Activated naive CD8-positive, alpha-beta T cell treated with anti-CD3 and anti-CD28 coated beads, Interleukin-2, amount 10 ng/mL, durations not matched to agents 7 days and 5 days (primary cell): ENCODE measurements at regions not wholly inside any gene's neighbourhood (a gene's known extent, or its start where the extent isn't known, plus 50 kb on each side); places are given as distances from the start of the nearest gene placed in this dataset.
"Not testable (repeated sequence)": the region's sequence is repeated elsewhere in the genome, so short reads cannot be mapped to it uniquely, and the experiment has no call there.

ENCODE experiments used
- ATAC-seq: fragments of 150-1000 bp; cut with Tn5 transposase; one replicate; pipeline ENCODE4 v1.10.0; 2021; ENCODE audit warnings: low read depth, moderate library complexity
- POLR2A ChIA-PET: fragments of 350-600 bp; sonication (Branson Sonifier 250); formaldehyde crosslinking; loops from one replicate; lab custom pipeline; 2021; ENCODE audit warnings: antibody characterized with exemption; lab: Charles Lee
- DNase-seq: peaks from one replicate; pipeline ENCODE4 v3.0.0; 2021
- H3K27ac Mint-ChIP-seq: one replicate; pipeline ENCODE4 v1.8.0; 2022; ENCODE audit warnings: mild to moderate bottlenecking, mixed read lengths
- H3K27me3 Mint-ChIP-seq: one replicate; pipeline ENCODE4 v1.8.0; 2022; ENCODE audit warnings: mild to moderate bottlenecking, moderate library complexity, mixed read lengths
- H3K36me3 Mint-ChIP-seq: one replicate; pipeline ENCODE4 v1.8.0; 2021; ENCODE audit warnings: mild to moderate bottlenecking, mixed read lengths
- H3K4me1 Mint-ChIP-seq: one replicate; pipeline ENCODE4 v1.8.0; 2021; ENCODE audit warnings: mixed read lengths
- H3K4me3 Mint-ChIP-seq: one replicate; pipeline ENCODE4 v1.8.0; 2022; ENCODE audit warnings: mild to moderate bottlenecking, moderate library complexity, mixed read lengths
- H3K9me3 Mint-ChIP-seq: one replicate; pipeline ENCODE4 v1.8.0; 2021; ENCODE audit warnings: mixed read lengths

DNA sequence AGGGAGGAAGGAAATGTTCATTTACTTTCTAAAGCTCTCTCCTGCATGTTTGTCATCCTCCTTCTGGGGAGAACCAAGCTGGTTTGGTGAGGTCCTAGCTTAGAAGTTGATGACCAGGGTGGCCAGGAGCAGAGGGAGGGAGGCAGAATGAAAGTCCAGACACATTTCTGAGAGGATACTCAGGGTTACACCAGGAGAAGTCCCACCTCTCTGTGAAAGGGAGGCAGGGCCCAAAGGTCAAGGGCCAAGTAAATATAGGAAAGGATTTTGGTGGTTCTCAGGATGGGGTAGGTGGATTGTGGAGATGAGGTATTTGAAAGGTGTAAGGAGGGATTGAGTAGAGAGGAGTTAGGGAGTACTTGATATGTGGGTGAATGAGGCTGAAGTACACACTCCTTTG is 58.0 kb upstream of the FBXO11 start:
- H3K36me3 Mint-ChIP-seq = no peaks in the 10 kb centered on the region
- peaks cover 2% of the 10 kb centered on the region for H3K9me3 Mint-ChIP-seq
- peaks cover 22% of the 10 kb centered on the region for H3K27me3 Mint-ChIP-seq
- no peaks in the 10 kb centered on the region for H3K4me1 Mint-ChIP-seq
- no peak for DNase-seq
- no peak for ATAC-seq
- no peak overlapping the region for H3K4me3 Mint-ChIP-seq
- no peak overlapping the region for H3K27ac Mint-ChIP-seq
- POLR2A ChIA-PET = no interaction called here

DNA sequence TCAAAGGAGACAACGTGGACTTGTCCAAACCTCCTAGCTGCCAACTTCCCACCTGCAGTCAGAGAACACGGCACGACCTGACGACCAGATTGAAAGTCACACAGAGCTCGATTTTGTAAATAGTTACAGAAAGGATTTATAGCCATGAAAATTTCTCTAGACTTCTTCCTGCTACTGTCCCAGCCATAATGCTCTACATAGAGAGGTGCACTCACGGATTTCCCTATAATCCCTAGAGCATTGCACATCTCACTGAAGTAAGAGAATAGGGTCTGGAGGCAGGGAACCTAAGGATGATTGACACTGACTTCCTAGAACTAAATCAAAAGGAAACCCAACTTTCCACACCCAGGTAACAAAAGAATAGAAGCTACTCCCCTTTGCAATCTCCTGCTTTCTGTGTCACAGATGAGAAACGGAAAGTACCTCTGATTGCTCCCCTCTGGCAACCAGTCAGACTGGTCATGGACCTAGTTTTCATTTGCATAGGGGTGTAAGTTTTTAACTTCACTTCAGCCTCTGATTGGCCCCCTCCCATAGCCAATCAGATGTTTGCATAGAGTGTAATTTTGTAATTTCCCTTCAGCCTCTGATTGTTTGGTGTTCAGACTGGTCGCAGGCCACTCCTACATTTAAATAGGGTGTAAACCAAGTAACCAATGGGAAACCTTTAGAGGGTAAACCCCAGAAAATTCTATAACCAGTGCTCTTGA is 58.6 kb upstream of the FBXO11 start:
- POLR2A ChIA-PET = no interaction called here
- Mint-ChIP-seq H3K27ac (no peak overlapping the region), H3K4me1 (no peaks in the 10 kb centered on the region), H3K4me3 (no peak overlapping the region), H3K27me3 (peaks cover 22% of the 10 kb centered on the region), H3K36me3 (no peaks in the 10 kb centered on the region), H3K9me3 (peaks cover 2% of the 10 kb centered on the region)
- ATAC-seq (no peak), DNase-seq (no peak)

- H3K27ac Mint-ChIP-seq, ATAC-seq, DNase-seq, H3K27me3 Mint-ChIP-seq, H3K4me1 Mint-ChIP-seq, H3K36me3 Mint-ChIP-seq, POLR2A ChIA-PET, H3K9me3 Mint-ChIP-seq, H3K4me3 Mint-ChIP-seq: not testable (repeated sequence)
Measured at GRCh38 chr2:47976728-47977127, 70.4 kb upstream of the FBXO11 start.

GRCh38 chr2:47984041-47984440 is 77.7 kb upstream of the FBXO11 start:
- H3K36me3 Mint-ChIP-seq = no peaks in the 10 kb centered on the region
- no peak overlapping the region for H3K4me3 Mint-ChIP-seq
- no peaks in the 10 kb centered on the region for H3K9me3 Mint-ChIP-seq
- H3K27ac Mint-ChIP-seq = no peak overlapping the region
- POLR2A ChIA-PET = no interaction called here
- no peaks in the 10 kb centered on the region for H3K4me1 Mint-ChIP-seq
- no peaks in the 10 kb centered on the region for H3K27me3 Mint-ChIP-seq
- no peak for ATAC-seq
- DNase-seq = no peak

GRCh38 chr2:47990503-47990902 is 84.2 kb upstream of the FBXO11 start:
- POLR2A ChIA-PET = no interaction called here
- Mint-ChIP-seq H3K27me3 (peaks cover 4% of the 10 kb centered on the region), H3K27ac (no peak overlapping the region)

DNA sequence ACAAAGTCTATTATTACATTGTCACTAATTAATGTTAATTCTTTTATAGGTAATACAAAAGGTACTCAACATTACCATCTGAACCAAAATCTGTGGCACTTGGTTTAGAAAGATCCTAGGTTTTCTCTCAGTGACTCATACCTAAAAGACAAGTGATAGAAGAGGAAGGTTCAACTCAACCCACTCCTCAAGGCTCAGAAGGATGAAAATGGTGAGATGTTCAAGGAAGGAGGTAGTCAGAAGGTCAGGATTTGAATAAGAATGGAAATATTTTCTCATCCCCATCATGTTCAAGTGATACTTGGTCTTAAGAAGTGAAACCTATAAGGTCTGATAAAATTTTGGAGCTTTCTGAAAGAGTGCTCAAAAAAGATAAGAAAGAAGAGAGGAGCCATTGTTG is 86.4 kb upstream of the FBXO11 start:
- Mint-ChIP-seq H3K27ac (no peak overlapping the region), H3K27me3 (peaks cover 4% of the 10 kb centered on the region), H3K36me3 (no peaks in the 10 kb centered on the region), H3K4me3 (no peak overlapping the region), H3K9me3 (no peaks in the 10 kb centered on the region), H3K4me1 (no peaks in the 10 kb centered on the region)
- ATAC-seq (no peak), DNase-seq (no peak)
- POLR2A ChIA-PET = no interaction called here

More at GRCh38 chr2:47990503-47990902, 84.2 kb upstream of the FBXO11 start:
- ATAC-seq (no peak), DNase-seq (no peak)
- H3K36me3 Mint-ChIP-seq = no peaks in the 10 kb centered on the region
- H3K4me3 Mint-ChIP-seq = no peak overlapping the region
- no peaks in the 10 kb centered on the region for H3K9me3 Mint-ChIP-seq
- H3K4me1 Mint-ChIP-seq = no peaks in the 10 kb centered on the region

DNA sequence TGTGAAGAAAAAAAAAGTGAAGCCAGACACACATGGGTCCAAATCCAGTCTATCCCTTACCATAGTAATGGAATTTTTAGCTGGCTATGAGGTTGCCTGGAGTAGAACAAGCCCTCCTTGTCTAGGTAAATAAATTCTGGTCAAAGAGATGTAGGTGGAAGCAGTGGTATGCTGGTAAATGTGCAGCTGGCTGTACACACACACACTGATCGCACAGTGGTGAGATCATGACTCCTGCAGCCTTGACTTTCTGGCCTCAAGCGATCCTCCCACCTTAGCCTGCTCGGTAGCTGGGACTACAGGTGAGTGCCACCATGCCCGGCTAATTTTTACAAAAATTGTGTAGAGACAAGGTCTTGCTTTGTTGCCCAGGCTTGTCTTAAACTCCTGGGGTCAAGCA is 90.5 kb upstream of the FBXO11 start:
- POLR2A ChIA-PET = no interaction called here
- no peak for ATAC-seq
- Mint-ChIP-seq H3K4me1 (no peaks in the 10 kb centered on the region), H3K27ac (no peak overlapping the region), H3K4me3 (no peak overlapping the region), H3K27me3 (peaks cover 7% of the 10 kb centered on the region), H3K36me3 (no peaks in the 10 kb centered on the region), H3K9me3 (no peaks in the 10 kb centered on the region)
- no peak for DNase-seq

GRCh38 chr2:47999512-47999911 is 93.2 kb upstream of the FBXO11 start:
- no peak overlapping the region for H3K4me3 Mint-ChIP-seq
- no peak overlapping the region for H3K27ac Mint-ChIP-seq
- POLR2A ChIA-PET = no interaction called here

DNA sequence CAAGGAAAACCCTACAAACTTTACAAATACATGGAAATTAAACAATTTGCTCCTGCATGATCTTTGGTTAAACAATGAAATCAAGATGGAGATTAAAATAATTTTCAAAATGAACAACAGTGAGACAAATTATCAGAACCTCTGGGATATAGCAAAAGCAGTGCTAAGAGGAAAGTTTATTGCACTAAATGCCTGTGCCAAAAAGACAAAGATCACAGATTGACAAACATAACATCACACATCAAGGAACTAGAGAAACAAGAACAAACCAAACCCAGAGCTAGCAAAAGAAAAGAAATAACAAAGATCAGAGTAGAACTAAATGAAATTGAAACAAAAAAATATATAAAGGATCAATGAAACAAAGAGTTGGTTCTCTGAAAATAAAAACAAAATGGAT is 95.2 kb upstream of the FBXO11 start:
- Mint-ChIP-seq H3K36me3 (no peaks in the 10 kb centered on the region), H3K9me3 (no peaks in the 10 kb centered on the region), H3K27ac (no peak overlapping the region), H3K4me3 (no peak overlapping the region), H3K4me1 (no peaks in the 10 kb centered on the region), H3K27me3 (peaks cover 2% of the 10 kb centered on the region)
- no peak for DNase-seq
- no peak for ATAC-seq
- POLR2A ChIA-PET = no interaction called here

More at GRCh38 chr2:47999512-47999911, 93.2 kb upstream of the FBXO11 start:
- DNase-seq (no peak), ATAC-seq (no peak)
- H3K27me3 Mint-ChIP-seq = peaks cover 2% of the 10 kb centered on the region
- no peaks in the 10 kb centered on the region for H3K4me1 Mint-ChIP-seq
- no peaks in the 10 kb centered on the region for H3K9me3 Mint-ChIP-seq
- no peaks in the 10 kb centered on the region for H3K36me3 Mint-ChIP-seq

- ATAC-seq = no peak
- no peak overlapping the region for H3K27ac Mint-ChIP-seq
- no peaks in the 10 kb centered on the region for H3K36me3 Mint-ChIP-seq
- H3K27me3 Mint-ChIP-seq = peaks cover 11% of the 10 kb centered on the region
- no peaks in the 10 kb centered on the region for H3K4me1 Mint-ChIP-seq
- no peak for DNase-seq
- no peaks in the 10 kb centered on the region for H3K9me3 Mint-ChIP-seq
- no peak overlapping the region for H3K4me3 Mint-ChIP-seq
- POLR2A ChIA-PET = no interaction called here
Measured at GRCh38 chr2:48006094-48006493, 99.8 kb upstream of the FBXO11 start.

DNA sequence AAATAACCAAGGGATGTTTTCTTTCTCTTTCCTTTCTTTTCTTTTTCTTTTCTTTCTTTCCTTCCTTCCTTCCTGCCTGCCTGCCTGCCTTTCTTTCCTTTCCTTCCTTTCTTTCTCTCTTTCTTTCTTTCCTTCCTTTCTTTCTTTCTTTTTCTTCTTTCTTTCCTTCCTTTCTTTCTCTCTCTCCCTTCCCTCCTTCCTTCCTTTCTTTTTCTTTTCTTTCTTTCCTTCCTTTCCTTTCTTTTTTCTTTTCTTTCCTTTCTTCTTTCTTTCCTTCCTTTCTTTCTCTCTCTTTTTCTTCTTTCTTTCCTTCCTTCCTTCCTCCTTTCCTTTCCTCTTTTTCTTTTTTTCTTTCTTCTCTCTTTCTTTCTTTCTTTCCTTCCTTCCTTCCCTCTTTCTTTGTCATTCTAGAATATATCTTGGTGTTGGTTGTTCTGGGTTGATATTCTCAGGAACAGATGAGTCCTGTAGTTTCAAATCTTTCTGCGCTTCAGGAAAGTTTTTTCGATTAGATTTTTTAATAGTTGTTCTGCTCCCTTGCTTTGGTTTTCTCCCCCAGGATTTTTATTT is 101.5 kb upstream of the FBXO11 start:
- Mint-ChIP-seq H3K36me3 (no peaks in the 10 kb centered on the region), H3K27ac (no peak overlapping the region), H3K27me3 (peaks cover 11% of the 10 kb centered on the region), H3K4me3 (no peak overlapping the region), H3K4me1 (no peaks in the 10 kb centered on the region), H3K9me3 (no peaks in the 10 kb centered on the region)
- DNase-seq = no peak
- ATAC-seq = no peak
- POLR2A ChIA-PET = no interaction called here

- ATAC-seq = no peak
- no peaks in the 10 kb centered on the region for H3K36me3 Mint-ChIP-seq
- POLR2A ChIA-PET = no interaction called here
Measured at GRCh38 chr2:48009256-48009655, 103.0 kb upstream of the FBXO11 start.

DNA sequence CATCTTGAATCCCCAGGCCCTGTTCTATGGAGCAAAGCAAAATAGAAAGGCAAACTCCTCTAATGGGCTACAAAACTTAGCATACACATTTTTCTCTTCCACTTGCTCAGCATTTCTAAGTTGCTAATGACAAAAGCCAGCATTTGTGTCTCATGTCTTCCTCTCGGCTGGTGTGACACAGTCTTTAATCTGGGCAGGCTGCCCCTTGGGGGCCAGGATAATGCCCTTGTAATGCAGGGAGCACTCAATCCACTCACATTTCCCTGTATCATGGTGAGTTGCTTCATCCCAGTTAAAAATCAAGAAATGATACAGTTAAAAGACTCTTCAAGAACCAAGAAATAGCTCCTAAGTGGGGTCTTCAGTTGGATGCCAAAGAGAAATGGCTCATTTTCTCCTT is 109.1 kb upstream of the FBXO11 start:
- Mint-ChIP-seq H3K4me1 (no peaks in the 10 kb centered on the region), H3K4me3 (no peak overlapping the region), H3K36me3 (no peaks in the 10 kb centered on the region), H3K9me3 (peaks cover 4% of the 10 kb centered on the region), H3K27ac (no peak overlapping the region), H3K27me3 (peaks cover 10% of the 10 kb centered on the region)
- POLR2A ChIA-PET = no interaction called here
- DNase-seq (no peak), ATAC-seq (no peak)

More at GRCh38 chr2:48009256-48009655, 103.0 kb upstream of the FBXO11 start:
- no peaks in the 10 kb centered on the region for H3K9me3 Mint-ChIP-seq
- peaks cover 15% of the 10 kb centered on the region for H3K27me3 Mint-ChIP-seq
- H3K27ac Mint-ChIP-seq = no peak overlapping the region
- no peak overlapping the region for H3K4me3 Mint-ChIP-seq
- no peak for DNase-seq
- no peaks in the 10 kb centered on the region for H3K4me1 Mint-ChIP-seq

DNA sequence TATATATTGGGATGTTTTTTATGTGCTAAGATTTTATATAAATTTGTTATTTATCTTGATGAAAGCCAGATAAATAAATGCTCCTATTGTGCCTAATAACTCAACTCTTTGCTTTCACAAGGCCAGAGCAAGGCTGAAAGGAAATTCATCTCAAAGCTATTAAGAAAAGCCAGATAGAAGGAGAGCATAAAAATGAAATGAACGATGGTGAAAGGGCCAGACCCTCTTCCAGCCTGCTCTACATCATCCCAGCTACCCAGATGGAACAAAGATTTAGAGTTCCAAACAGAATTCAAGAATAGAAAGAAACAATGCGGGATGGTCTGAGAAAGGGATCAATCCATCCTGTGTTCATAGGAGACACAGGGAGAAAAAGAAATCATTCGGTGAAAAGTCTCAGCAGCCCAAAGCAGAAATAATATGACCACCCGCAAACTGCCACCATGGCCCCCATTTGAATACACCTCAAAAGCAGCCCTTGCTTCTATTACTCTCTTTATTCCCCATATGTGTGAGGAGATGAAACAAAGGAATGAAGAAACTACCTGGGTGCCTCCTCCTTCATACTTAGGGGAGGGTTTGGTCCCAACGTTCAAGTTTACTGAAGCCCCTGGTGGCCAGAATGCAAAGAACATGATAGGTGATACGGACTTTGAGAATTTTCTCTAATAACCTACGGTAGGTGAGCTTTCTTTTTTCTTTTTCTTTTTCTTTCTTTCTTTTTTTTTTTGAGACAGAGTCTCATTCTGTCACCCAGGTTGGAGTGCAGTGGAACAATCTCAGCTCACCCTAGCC is 110.1 kb upstream of the FBXO11 start:
- Mint-ChIP-seq H3K27ac (no peak overlapping the region), H3K36me3 (no peaks in the 10 kb centered on the region), H3K27me3 (peaks cover 10% of the 10 kb centered on the region), H3K4me3 (no peak overlapping the region), H3K9me3 (peaks cover 4% of the 10 kb centered on the region), H3K4me1 (no peaks in the 10 kb centered on the region)
- DNase-seq (no peak), ATAC-seq (no peak)
- POLR2A ChIA-PET = no interaction called here
